SK-N-MC (cell line): ENCODE measurements at regions not wholly inside any gene's neighbourhood (a gene's known extent, or its start where the extent isn't known, plus 50 kb on each side); places are given as distances from the start of the nearest gene placed in this dataset.

Experiments
- EZH2 ChIP-seq: fragments of 200-600 bp; sonication (generic); IDR thresholded peaks from one replicate; pipeline ENCODE4 v1.6.1; 2017; ENCODE audit warnings: antibody characterized with exemption
- FOXP2 ChIP-seq: optimal IDR thresholded peaks from 2 replicates; pipeline ENCODE3; 2011; ENCODE audit warnings: mild to moderate bottlenecking, moderate library complexity; ENCODE audit not compliant: insufficient read depth; ENCODE audit errors: extremely low read length, control extremely low read depth
- POLR2AphosphoS5 ChIP-seq: IDR thresholded peaks from 2 replicates; pipeline ENCODE4 v1.6.1; 2012; ENCODE audit warnings: mild to moderate bottlenecking, low read depth, low read length, borderline replicate concordance

DNA sequence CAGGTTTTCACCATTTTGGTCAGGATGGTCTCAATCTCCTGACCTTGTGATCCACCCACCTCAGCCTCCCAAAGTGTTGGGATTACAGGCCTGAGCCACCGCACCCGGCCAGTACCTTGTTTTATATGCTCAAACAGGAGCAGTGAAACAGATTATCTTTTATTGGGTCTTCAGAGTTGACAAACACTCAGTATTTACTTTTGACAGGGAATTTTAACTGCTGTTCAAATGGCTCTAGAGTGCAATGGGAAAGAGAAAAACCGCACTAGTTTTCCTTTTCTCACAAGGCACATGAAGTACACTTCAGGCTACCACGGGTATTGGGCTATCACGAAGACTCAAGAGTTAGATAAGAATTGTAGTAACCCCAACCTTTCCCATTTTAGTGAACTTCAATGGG, 471.9 kb upstream of the DAB2 start:
- TF ChIP-seq POLR2AphosphoS5, result no peak
- TF ChIP-seq EZH2, result no peak
- TF ChIP-seq FOXP2, result no peak
